ENCODE measurements at regions not wholly inside any gene's neighbourhood (a gene's known extent, or its start where the extent isn't known, plus 50 kb on each side); places are given as distances from the start of the nearest gene placed in this dataset.
"Not testable (repeated sequence)": the region's sequence is repeated elsewhere in the genome, so short reads cannot be mapped to it uniquely, and the experiment has no call there.

DNA sequence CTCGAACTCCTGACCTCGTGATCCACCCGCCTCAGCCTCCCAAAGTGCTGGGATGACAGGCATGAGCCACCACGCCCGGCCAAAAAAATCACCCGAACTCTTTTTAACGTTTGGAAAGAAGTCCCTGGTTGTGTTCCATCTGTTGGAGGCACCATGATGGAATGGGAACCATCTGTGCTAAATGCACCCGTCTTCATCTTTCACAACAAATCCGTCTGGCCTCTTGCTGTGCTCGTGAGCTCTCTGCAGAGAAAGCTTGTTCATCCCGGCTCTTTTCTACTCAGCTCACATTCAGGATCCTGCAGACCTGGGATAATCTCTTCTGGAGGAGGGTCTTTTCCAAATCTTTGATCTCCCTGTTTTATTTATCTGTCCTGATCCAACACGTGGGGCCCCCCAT lies 188.8 kb downstream of the CRLF2 start:
- DNase-seq (ENCODE audit: low spot score) = no peak
- TF ChIP-seq, protein P1, sequence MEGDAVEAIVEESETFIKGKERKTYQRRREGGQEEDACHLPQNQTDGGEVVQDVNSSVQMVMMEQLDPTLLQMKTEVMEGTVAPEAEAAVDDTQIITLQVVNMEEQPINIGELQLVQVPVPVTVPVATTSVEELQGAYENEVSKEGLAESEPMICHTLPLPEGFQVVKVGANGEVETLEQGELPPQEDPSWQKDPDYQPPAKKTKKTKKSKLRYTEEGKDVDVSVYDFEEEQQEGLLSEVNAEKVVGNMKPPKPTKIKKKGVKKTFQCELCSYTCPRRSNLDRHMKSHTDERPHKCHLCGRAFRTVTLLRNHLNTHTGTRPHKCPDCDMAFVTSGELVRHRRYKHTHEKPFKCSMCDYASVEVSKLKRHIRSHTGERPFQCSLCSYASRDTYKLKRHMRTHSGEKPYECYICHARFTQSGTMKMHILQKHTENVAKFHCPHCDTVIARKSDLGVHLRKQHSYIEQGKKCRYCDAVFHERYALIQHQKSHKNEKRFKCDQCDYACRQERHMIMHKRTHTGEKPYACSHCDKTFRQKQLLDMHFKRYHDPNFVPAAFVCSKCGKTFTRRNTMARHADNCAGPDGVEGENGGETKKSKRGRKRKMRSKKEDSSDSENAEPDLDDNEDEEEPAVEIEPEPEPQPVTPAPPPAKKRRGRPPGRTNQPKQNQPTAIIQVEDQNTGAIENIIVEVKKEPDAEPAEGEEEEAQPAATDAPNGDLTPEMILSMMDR (IDR thresholded peaks at IDR 0.05) = no peak

DNA sequence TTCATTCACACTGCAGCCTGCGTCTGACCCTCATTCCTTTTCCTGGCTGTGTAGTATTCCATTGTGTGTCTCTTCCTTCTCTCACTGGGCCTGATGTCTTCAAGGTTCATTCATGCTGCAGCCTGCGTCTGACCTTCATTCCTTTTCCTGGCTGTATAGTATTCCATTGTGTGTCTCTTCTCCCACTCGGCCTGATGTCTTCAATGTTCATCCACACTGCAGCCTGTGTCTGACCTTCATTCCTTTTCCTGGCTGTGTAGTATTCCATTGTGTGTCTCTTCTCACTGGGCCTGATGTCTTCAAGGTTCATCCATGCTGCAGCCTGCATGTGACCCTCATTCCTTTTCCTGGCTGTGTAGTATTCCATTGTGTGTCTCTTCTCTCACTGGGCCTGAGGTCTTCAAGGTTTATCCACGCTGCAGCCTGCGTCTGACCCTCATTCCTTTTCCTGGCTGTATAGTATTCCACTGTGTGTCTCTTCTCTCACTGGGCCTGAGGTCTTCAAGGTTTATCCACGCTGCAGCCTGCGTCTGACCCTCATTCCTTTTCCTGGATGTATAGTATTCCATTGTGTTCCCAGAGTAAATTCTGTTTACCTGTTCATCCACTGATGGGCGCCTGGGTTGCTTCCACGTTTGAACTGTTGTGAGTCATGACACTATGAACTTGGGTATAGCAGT lies 191.0 kb downstream of the CRLF2 start:
- ATAC-seq (ENCODE audit: low FRiP score); DNase-seq (ENCODE audit: low spot score): not testable (repeated sequence)

More for the DNA sequence above, 188.8 kb downstream of the CRLF2 start:
- ATAC-seq (ENCODE audit: low FRiP score) = no peak

DNA sequence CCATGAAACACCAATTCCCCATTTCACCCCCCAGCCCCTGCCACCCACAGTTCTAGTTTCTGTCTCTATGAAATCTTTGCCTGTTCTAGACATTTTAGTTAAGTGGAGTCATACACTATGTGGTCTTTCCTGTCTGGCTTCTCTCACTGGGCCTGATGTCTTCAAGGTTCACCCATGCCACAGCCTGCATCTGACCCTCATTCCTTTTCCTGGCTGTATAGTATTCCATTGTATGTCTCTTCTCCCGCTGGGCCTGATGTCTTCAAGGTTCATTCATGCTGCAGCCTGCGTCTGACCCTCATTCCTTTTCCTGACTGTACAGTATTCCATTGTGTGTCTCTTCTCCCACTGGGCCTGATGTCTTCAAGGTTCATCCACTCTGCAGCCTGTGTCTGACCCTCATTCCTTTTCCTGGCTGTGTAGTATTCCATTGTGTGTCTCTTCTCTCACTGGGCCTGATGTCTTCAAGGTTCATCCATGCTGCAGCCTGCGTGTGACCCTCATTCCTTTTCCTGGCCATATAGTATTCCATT lies 191.7 kb downstream of the CRLF2 start:
- no peak for ATAC-seq (ENCODE audit: low FRiP score)
- DNase-seq (ENCODE audit: low spot score) = no peak
- TF ChIP-seq, protein P1 (IDR thresholded peaks at IDR 0.05) = no peak

DNA sequence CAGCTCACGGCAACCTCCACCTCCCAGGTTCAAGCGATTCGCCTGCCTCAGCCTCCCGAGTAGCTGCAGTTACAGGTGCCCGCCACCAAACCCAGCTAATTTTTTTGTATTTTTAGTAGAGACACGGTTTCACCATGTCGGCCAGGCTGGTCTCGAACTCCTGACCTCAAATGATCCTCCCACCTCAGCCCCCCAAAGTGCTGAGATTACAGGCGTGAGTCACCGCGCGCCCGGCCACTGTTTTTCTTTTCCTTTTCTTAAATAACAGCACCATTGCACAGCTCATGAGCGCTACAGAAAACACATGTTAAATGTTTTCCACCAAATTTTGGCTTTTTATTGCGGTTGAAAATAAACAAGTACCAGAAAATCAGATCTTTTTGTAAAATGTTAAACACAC lies 195.5 kb downstream of the CRLF2 start:
- not testable (repeated sequence) for ATAC-seq (ENCODE audit: low FRiP score); DNase-seq (ENCODE audit: low spot score)

DNA sequence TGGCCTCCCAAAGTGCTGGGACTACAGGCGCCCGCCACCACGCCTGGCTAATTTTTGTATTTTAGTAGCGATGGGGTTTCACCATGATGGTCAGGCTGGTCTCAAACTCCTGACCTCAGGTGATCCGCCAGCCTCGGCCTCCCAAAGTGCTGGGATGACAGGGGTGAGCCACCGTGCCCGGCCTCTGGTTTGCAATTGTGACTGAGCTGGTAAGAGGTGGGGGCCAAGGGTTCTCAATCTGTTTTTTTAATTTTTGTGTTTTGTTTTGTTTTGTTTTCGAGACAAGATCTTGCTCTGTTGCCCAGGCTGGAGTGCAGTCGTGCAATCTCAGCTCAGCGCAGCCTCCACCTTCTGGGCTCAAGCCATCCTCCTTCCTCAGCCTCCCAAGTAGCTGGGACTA lies 196.2 kb downstream of the CRLF2 start:
- not testable (repeated sequence) for ATAC-seq (ENCODE audit: low FRiP score); DNase-seq (ENCODE audit: low spot score)

DNA sequence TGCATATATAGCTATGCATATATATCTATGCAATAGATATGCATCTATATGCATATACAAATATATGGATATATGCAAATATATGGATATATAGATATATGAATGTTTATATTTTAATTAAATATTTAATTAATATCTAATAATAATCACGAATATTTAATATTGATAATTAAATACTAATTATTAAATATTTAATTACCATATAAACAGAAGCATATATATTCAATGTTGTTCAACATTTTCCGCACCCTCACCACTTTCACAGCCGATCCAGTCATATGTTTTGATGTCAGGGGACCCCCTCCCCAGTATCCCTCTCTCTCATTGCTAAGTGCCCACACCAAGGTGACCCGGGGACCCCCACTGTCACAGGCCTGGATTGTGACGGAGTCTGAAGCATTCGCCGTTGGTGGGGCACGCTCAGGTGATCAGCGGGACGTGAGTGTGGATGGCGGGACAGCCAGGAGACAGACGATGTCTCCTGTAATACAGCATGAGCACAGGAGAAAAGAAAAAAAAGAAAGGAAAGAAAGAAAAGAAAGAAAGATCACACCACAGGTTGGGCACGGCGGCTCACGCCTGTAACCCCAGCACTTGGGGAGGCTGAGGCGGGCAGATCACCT lies 199.7 kb downstream of the CRLF2 start:
- no peak for DNase-seq (ENCODE audit: low spot score)
- TF ChIP-seq, protein P1 (IDR thresholded peaks at IDR 0.05) = no peak
- no peak for ATAC-seq (ENCODE audit: low FRiP score)

DNA sequence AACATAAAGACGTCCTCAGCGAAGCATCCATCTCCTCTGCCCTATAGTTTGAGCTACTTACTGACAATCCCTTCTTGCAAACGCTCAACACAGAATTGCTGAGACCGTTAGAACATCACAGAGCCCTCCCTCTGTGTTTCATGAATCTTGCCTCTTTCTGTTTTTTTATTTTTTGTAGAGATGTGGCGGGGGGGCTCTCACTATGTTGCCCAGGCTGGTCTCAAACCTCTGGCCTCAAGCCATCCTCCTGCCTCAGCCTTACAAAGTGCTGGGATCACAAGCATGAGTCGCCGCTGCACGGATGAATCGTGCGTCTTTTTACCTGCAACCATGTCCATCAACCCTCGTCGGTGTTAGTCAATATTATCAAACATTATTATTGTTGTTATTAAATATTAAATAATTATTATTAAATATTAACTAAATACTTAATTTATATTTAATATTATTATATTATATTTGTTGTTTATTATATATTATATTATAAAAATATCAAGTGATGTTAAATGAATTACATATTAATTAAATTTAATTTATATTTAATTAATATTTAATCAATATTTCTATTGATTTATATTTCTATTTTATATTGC lies 200.7 kb downstream of the CRLF2 start:
- DNase-seq (ENCODE audit: low spot score) (no peak), ATAC-seq (ENCODE audit: low FRiP score) (no peak)
- TF ChIP-seq, protein P1 (IDR thresholded peaks at IDR 0.05) = no peak

DNA sequence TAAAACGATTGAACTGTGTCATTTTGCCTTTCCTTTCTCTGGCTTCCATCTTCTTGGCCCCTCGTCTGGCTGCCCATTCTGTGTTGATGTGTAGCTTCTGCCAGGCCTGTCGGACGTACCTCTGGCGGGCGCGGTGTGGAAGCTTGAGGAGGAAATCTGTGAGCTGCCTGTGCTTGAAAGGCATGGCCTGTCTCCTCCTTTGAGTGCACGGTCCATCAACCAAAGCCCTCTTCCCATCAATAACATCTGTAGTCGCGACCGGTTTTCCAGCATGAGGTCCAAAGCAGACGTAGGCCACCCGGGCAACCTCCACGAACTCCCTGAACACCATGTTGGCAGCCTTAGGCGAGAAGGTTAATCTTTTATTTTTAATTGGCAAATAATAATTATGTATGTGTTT lies 202.7 kb downstream of the CRLF2 start:
- no peak for DNase-seq (ENCODE audit: low spot score)
- TF ChIP-seq, protein P1 (IDR thresholded peaks at IDR 0.05) = no peak
- no peak for ATAC-seq (ENCODE audit: low FRiP score)

Data from omental fat pad (tissue), 3 donors.